Prostate gland (tissue), 2 donors: ENCODE measurements at regions not wholly inside any gene's neighbourhood (a gene's known extent, or its start where the extent isn't known, plus 50 kb on each side); places are given as distances from the start of the nearest gene placed in this dataset.

Experiments used
- DNase-seq: peaks from one replicate; pipeline ENCODE4 v3.0.0-alpha.2; 2019; ENCODE audit warnings: low spot score
- H3K27ac ChIP-seq, 2 donors: fragments of 200-600 bp; sonication (generic); 2 replicates each; pipeline ENCODE4 v1.5.1; 2017 to 2019
- H3K27me3 ChIP-seq: fragments of 200-600 bp; sonication (generic); replicated peaks from 2 replicates; pipeline ENCODE4 v1.5.1; 2019; ENCODE audit not compliant: insufficient read depth
- H3K36me3 ChIP-seq, 2 donors: fragments of 200-600 bp; sonication (generic); 1 replicate in 1 of 2; 2 replicates in 1 of 2; pipeline versions ENCODE4 v1.5.1 to v1.8.1; 2017 to 2019
- H3K4me1 ChIP-seq: fragments of 200-600 bp; sonication (generic); replicated peaks from 2 replicates; pipeline ENCODE4 v1.5.1; 2019
- H3K4me3 ChIP-seq, 2 donors: fragments of 200-600 bp; sonication (generic); 2 replicates each; pipeline ENCODE4 v1.5.1; 2017 to 2019
- H3K9me3 ChIP-seq: fragments of 200-600 bp; sonication (generic); 2 replicates; pipeline ENCODE4 v1.5.1; 2017
- POLR2A ChIP-seq: fragments of 450-650 bp; IDR thresholded peaks from one replicate; pipeline ENCODE4 v1.6.1; 2016; ENCODE audit warnings: antibody characterized with exemption, mild to moderate bottlenecking
- POLR2AphosphoS5 ChIP-seq: sonication (generic); formaldehyde crosslinking; IDR thresholded peaks from one replicate; pipeline ENCODE4 v1.6.1; 2017; ENCODE audit warnings: antibody characterized with exemption
- WGBS: methylation state at CpG from one replicate; pipeline ENCODE4 v1.1.5; 2018; 5-methylcytosine and 5-hydroxymethylcytosine counted together
- intact Hi-C: fragments of 100-400 bp; cut with DNase I; formaldehyde crosslinking; loops from one replicate; pipeline ENCODE4 v1.14.2; 2022
- TF ChIP-seq, protein P1 (sequence below), 4 experiments: fragments of 200-600 bp in 2 of 4; fragments of 450-650 bp in 2 of 4; sonication (generic) in 2 of 4; IDR thresholded peaks; 1 replicate in 3 of 4; 2 replicates in 1 of 4; pipeline ENCODE4 v1.5.1; 2016 to 2019; ENCODE audit warnings: antibody characterized with exemption in 4 of 4, mild to moderate bottlenecking in 2 of 4, moderate library complexity in 2 of 4

- TF ChIP-seq POLR2AphosphoS5: no peak
- TF ChIP-seq, protein P1, sequence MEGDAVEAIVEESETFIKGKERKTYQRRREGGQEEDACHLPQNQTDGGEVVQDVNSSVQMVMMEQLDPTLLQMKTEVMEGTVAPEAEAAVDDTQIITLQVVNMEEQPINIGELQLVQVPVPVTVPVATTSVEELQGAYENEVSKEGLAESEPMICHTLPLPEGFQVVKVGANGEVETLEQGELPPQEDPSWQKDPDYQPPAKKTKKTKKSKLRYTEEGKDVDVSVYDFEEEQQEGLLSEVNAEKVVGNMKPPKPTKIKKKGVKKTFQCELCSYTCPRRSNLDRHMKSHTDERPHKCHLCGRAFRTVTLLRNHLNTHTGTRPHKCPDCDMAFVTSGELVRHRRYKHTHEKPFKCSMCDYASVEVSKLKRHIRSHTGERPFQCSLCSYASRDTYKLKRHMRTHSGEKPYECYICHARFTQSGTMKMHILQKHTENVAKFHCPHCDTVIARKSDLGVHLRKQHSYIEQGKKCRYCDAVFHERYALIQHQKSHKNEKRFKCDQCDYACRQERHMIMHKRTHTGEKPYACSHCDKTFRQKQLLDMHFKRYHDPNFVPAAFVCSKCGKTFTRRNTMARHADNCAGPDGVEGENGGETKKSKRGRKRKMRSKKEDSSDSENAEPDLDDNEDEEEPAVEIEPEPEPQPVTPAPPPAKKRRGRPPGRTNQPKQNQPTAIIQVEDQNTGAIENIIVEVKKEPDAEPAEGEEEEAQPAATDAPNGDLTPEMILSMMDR (IDR thresholded peaks at IDR 0.05): no peak
- TF ChIP-seq POLR2A: no peak
- Histone ChIP-seq H3K9me3 (no peaks in the 10 kb centered on the region), H3K4me1 (no peaks in the 10 kb centered on the region), H3K27ac (no peak overlapping the region), H3K4me3 (no peak overlapping the region), H3K36me3 (no peaks in the 10 kb centered on the region), H3K27me3 (no peaks in the 10 kb centered on the region)
- no peak for DNase-seq
- 37% methylated on average over 6 of the region's 6 CpGs for WGBS
- intact Hi-C loops: no loop called here
Observed at GRCh38 chr2:177059293-177059692, 153.3 kb upstream of the HNRNPA3 start.

DNA sequence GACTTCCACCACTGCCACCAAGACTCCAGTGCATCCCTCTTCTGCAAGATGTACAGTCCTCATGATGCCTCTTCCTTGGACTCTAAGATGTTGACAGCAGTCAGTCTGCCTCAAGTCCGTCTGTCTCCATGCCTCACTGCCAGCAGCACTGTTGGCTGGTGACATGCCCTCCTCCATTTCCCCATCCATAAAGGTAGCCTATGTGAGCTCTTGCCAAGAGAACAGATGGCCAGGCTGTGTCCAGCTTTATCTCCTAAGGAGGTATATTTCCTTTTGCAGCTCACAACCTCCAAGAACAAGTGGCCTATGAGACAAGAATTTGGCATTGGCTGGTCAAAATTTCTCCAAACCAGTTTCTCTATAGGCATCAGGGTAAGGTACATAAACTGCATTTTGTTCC lies 149.3 kb upstream of the HNRNPA3 start:
- H3K27me3 ChIP-seq: no peaks in the 10 kb centered on the region
- H3K4me1 ChIP-seq: no peaks in the 10 kb centered on the region
- no peak overlapping the region for H3K27ac ChIP-seq
- WGBS: 100% methylated on average over 1 of the region's 1 CpG
- TF ChIP-seq, protein P1 (IDR thresholded peaks at IDR 0.05): no peak
- TF ChIP-seq POLR2AphosphoS5: no peak
- TF ChIP-seq POLR2A: no peak
- no peak overlapping the region for H3K4me3 ChIP-seq
- H3K36me3 ChIP-seq: no peaks in the 10 kb centered on the region
- DNase-seq: no peak
- intact Hi-C loops: no loop called here
- H3K9me3 ChIP-seq: no peaks in the 10 kb centered on the region

- WGBS: 67% methylated on average over 4 of the region's 4 CpGs
- no peak for TF ChIP-seq POLR2A
- no peak for TF ChIP-seq POLR2AphosphoS5
- TF ChIP-seq, protein P1 (IDR thresholded peaks at IDR 0.05): no peak
- H3K27me3 ChIP-seq: no peaks in the 10 kb centered on the region
- no peaks in the 10 kb centered on the region for H3K4me1 ChIP-seq
- no peaks in the 10 kb centered on the region for H3K36me3 ChIP-seq
- no peaks in the 10 kb centered on the region for H3K9me3 ChIP-seq
- no peak overlapping the region for H3K27ac ChIP-seq
- no peak overlapping the region for H3K4me3 ChIP-seq
- DNase-seq: no peak
- intact Hi-C loops: no loop called here
Observed at GRCh38 chr2:177064422-177064821, 148.2 kb upstream of the HNRNPA3 start.

DNA sequence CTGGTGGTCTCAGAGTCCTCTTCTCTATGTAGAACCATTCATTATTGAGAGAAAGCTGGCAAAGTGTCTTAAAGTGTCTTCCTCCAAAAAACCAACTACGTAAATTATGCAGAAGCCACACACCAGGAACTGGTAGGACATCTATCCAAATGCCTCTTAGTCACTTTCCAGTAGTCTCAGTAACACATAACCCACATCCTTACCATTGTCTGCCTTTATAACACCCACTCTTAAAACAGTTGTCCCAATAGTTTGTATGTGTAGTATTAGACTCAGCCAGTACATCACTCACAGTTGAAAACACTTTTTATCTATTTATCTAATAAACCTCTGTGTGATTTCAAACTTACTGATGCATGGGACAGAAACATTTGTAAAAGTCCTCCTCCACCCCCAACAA lies 143.6 kb upstream of the HNRNPA3 start:
- no peak overlapping the region for H3K4me3 ChIP-seq
- no peak overlapping the region for H3K27ac ChIP-seq
- DNase-seq: no peak
- H3K4me1 ChIP-seq: no peaks in the 10 kb centered on the region
- TF ChIP-seq, protein P1 (IDR thresholded peaks at IDR 0.05): no peak
- TF ChIP-seq POLR2A (no peak), POLR2AphosphoS5 (no peak)
- H3K27me3 ChIP-seq: no peaks in the 10 kb centered on the region
- intact Hi-C loops: no loop called here
- WGBS: 80% methylated on average over 1 of the region's 1 CpG
- H3K9me3 ChIP-seq: no peaks in the 10 kb centered on the region
- no peaks in the 10 kb centered on the region for H3K36me3 ChIP-seq

- TF ChIP-seq POLR2A (no peak), POLR2AphosphoS5 (no peak)
- TF ChIP-seq, protein P1 (IDR thresholded peaks at IDR 0.05): no peak
- intact Hi-C loops: no loop called here
- no peak overlapping the region for H3K4me3 ChIP-seq
- no peak overlapping the region for H3K27ac ChIP-seq
- 13% methylated on average over 2 of the region's 2 CpGs for WGBS
- no peaks in the 10 kb centered on the region for H3K4me1 ChIP-seq
- H3K9me3 ChIP-seq: no peaks in the 10 kb centered on the region
- DNase-seq: no peak
- no peaks in the 10 kb centered on the region for H3K27me3 ChIP-seq
- no peaks in the 10 kb centered on the region for H3K36me3 ChIP-seq
Observed at GRCh38 chr2:177072090-177072489, 140.5 kb upstream of the HNRNPA3 start.
